ENCODE measurements at regions not wholly inside any gene's neighbourhood (a gene's known extent, or its start where the extent isn't known, plus 50 kb on each side); places are given as distances from the start of the nearest gene placed in this dataset.
"Not testable (repeated sequence)": the region's sequence is repeated elsewhere in the genome, so short reads cannot be mapped to it uniquely, and the experiment has no call there.

GRCh38 chr13:22929381-22930126 is 251.2 kb upstream of the SGCG start:
- no peak for DNase-seq

- DNase-seq = no peak
These were observed 249.2 kb upstream of the SGCG start for GRCh38 chr13:22931576-22931975.

- not testable (repeated sequence) for DNase-seq
These were observed 248.0 kb upstream of the SGCG start for GRCh38 chr13:22932632-22933412.

DNA sequence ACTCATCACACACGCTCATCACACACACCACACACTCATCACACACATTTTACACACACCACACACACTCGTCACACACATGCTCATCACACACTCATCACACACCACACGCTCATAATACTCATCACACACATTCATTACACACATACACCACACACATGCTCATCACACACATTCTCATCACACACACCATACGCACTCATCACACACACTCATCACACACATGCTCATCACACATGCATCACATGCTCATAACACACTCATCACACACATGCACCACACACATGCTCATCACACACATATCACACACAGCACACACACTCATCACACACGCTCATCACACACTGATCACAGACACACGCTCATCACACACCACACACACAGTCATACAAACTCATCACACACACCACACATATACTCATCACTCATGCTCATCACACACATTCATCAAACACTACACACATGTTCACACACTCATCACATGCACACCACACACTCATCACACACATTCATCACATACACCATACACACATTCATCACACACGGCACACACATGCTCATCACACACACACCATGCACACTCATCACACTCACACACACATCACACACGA is 247.1 kb upstream of the SGCG start:
- no peak for DNase-seq

DNA sequence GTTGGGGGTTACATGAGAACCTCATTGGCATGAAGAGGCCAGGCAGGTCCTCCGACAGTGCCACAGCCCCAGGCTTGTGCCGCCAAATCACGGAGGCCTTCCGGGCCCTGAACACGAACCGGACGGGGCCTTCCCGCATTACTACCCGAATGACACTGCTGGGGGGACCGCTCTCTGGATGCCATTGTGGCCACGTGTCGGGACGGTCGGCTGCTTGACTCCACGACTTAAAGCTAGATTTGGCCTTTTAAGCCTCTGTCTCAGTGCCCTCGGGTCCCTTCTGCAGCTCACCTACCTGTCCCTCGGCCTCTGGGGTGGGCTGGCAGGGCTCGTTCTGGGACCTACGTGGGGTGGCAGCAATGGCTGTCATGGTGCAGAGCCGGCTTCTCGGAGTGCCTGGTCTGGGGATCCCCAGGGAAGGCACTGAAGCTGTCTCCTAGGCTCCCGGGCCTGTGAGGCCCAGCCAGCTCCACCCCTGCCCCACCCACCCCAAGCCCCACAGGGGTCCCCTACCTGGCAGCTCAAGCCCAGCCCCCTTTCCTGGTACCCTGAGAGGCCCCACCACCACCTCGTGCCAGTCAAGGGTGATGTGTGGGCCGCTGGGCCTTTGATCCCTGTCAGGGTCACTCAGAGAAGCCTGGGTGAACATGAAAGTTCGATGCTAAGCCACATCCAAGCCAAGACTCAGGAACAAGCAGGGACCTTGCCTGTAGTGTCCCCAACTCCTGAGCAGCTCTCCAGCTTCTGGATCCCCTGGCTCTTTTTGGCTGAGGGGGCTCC is 245.8 kb upstream of the SGCG start:
- DNase-seq = no peak

GRCh38 chr13:22936228-22936627 is 244.6 kb upstream of the SGCG start:
- DNase-seq = no peak

DNA sequence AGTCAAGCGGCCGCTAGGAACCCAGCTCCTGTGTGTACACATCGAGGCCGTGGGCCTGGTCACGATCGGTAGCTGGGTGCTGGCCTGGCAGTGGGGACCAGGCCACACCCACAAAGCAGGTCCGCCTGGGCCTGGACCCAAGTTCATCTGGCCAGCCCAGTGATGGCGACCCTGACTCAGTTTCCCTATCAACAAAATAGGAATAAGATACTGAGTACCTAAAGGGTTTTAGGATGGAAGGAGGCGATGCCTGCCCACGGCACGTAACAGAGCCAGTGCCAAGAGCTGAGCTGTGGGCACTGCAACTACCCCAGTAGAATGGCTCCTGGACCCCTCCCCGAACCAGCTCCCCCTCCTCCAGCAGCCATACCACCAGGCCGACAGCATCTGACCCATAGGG is 243.5 kb upstream of the SGCG start:
- DNase-seq = no peak

GRCh38 chr13:22937953-22938352 is 242.8 kb upstream of the SGCG start:
- no peak for DNase-seq

GRCh38 chr13:22938576-22938975 is 242.2 kb upstream of the SGCG start:
- no peak for DNase-seq

DNA sequence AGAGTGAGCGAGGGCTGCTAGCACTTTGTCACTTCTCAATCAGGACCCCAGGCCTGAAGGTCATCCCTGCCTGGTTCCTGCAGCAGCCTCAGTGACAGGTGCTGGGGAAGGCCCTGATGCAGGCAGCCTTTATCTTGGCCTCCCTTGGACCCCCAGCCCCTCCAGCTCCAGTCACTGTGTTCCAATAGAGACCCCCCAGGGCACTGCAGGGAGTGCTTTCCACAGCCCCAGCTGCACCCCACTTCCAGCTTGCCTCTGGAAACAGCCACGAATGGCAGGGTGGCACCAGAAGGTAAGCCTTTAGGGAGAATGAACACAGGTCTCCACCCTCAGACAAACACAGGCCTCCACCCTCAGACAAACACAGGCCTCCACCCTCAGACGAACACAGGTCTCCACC is 241.6 kb upstream of the SGCG start:
- DNase-seq = no peak

DNA sequence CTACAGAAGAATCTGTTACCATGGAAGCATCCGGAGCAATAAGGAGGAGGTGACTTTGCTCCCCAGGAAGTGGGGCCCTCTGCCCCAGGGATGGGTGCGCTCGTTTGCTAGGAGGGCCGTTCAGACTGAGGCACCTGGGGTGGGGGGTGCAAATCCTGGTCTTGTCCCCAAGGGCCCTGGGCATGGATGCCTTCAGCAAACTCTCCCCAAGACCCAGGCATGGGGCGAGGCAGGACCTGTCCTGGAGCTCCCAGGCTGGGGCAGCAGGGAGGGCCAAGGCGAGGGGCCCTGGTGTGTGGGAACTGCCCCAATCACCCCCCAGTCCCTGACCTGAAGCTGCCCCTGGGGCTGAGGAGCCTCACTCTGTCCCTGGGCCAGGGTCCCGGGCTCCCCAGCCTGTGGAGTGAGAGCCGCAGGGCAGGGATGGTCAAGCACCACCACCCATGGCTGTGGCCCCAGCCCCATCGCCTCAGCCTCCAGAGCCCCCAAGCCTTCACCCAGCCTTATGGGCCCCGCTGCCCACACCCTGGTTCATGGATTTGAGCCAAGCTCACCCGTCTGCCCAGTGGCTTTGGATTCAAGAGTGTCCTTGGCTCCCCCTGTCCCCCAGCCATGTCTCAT is 240.6 kb upstream of the SGCG start:
- no peak for DNase-seq

- no peak for DNase-seq
These were observed 240.0 kb upstream of the SGCG start for GRCh38 chr13:22940736-22941135.

DNA sequence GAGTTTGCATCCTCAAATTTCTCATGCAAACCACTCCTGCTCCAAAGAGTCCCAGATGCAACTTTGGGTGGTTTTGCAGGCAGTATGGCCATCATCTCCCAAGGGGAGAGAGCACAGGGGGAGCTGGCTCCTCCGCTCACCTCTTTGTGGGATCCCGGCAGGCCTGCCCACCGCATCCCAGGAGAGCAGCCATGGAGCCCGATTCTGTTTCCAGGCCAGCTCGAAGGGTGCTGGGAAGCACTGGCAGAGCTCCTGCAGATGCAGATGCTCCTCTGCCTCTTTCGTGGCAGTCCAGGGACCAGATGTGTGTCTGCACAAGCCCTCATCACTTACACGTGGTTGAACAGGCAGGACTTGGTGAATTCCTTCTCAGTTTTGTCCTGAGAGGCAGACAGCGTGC is 239.3 kb upstream of the SGCG start:
- DNase-seq = not testable (repeated sequence)

DNA sequence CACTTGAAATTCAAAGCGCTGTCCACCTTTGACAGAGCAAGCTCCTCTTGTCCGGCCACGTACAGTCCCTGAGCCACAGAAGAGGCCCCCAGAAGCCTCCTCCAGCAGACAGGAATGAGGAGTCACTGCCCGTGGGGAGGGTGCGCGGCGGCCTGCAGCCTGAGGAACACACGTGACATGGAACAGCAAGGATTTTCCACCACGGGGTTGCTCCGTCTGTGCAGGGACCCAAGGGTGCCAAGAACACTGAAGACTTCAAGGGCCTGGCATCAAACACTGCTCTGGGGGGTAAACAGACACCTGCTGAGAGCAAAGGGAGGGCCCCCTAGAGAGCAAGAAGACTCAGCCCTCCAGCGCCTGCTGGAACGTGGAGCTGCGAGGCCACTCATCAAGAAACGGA is 237.9 kb upstream of the SGCG start:
- DNase-seq = not testable (repeated sequence)

DNA sequence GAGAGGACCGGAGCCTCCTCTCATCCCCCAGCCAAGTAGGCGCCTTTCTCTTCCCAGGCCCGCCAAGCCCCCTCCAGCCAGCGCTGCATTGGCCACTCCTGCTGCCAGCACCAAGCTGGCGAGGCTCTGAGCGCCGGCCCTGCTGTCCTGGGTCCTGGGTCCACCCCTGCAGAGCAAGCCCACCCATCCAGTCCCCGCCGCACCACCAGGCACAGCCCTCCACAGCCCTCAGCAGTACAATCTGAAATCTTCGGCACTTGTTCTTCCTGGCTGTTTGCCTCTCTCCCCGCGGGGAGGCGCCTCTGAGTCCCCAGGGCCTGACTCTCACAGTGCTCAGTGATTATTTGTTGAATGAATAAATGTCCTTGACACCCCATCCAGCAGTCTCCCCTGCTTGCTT is 236.4 kb upstream of the SGCG start:
- no peak for DNase-seq

- no peak for DNase-seq
These were observed 235.2 kb upstream of the SGCG start for GRCh38 chr13:22945321-22946226.

DNA sequence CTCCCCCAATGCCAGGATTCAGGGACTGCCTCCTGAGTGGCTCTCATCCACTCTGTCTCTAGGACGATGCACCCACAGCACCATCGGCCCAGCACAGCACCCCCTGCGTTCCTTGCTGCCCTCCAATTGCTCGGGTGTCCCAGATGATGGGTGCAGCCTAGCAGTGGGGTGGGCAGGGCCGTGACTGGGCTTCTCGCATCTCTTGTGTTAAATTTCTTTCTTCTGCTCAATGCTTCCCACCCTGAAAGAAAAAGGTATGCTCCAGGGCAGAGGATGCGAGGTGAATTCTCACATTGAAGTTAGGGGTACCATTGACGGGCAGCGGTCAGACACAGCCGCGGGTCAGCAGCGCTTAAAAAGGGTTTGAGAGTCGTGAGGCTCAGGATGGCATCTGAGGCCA is 232.4 kb upstream of the SGCG start:
- DNase-seq = no peak

- DNase-seq = not testable (repeated sequence)
These were observed 228.8 kb upstream of the SGCG start for GRCh38 chr13:22952018-22952417.

DNA sequence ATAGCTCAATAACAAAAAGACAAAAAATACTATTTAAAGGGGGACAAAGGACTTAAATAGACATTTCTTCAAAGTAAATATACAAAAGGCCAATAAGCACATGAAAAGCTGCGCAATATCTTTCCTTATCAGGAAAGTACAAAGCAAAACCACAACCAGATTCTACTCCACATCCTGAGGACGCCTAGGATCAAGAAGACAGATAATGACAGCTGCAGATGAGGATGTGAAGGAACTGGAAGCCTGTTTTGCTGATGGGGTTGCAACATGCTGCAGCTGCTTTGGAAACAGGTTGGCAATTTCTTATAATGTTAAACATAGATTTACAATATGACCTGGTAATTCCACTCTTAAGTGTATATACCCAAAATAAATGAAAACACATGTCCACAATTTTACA is 225.6 kb upstream of the SGCG start:
- DNase-seq = not testable (repeated sequence)

- DNase-seq = not testable (repeated sequence)
These were observed 224.2 kb upstream of the SGCG start for GRCh38 chr13:22956456-22957115.

- DNase-seq = not testable (repeated sequence)
These were observed 220.9 kb upstream of the SGCG start for GRCh38 chr13:22959859-22960258.
